ENCODE measurements at regions not wholly inside any gene's neighbourhood (a gene's known extent, or its start where the extent isn't known, plus 50 kb on each side); places are given as distances from the start of the nearest gene placed in this dataset.

GRCh38 chr11:122031813-122032212 lies 84.2 kb downstream of the BLID start:
- ChIA-PET POLR2A (no interaction called here), CTCF (ENCODE audit: low intra/inter-chr PET ratio, low total read pairs) (no interaction called here)
- no peaks in the 10 kb centered on the region for H4K20me1 ChIP-seq (ENCODE audit: insufficient read depth, low read length)
- H3K9ac ChIP-seq (ENCODE audit: insufficient read depth, low read depth, low read length) = no peak overlapping the region
- no peak overlapping the region for H3K4me3 ChIP-seq (replicated peaks in 1 of 3; ENCODE audit: insufficient read depth in 1 of 3, low read depth in 2 of 3, low read length in 3 of 3)
- no peaks in the 10 kb centered on the region for H3K9me3 ChIP-seq (ENCODE audit: low read length)
- in situ Hi-C loops (cut with HindIII; ENCODE audit: extremely low pct_ligation_motif_present, low pct_unique_long_range_greater_than_20kb) (no loop called here), intact Hi-C loops (cut with micrococcal nuclease; ENCODE audit: unreplicated experiment) (no loop called here)
- 0% methylated on average over 1 of the region's 1 CpG for WGBS (ENCODE audit: low lambda C conversion rate)
- DNase-seq (ENCODE audit: low spot score) (no peak), ATAC-seq (no peak), FAIRE-seq (no peak)
- H3K36me3 ChIP-seq (replicated peaks in 1 of 2; ENCODE audit: control insufficient read depth in 1 of 2, insufficient read depth in 2 of 2, low read length in 2 of 2) = no peaks in the 10 kb centered on the region
- H3K79me2 ChIP-seq (ENCODE audit: insufficient read depth, low read length) = no peaks in the 10 kb centered on the region
- no peaks in the 10 kb centered on the region for H3K4me1 ChIP-seq (ENCODE audit: insufficient read depth, low read length)
- H2AFZ ChIP-seq (ENCODE audit: low read length) = no peak overlapping the region
- H3K27me3 ChIP-seq (ENCODE audit: control insufficient read depth in 1 of 2, insufficient read depth in 2 of 2, low read length in 2 of 2) = no peaks in the 10 kb centered on the region
- no peak overlapping the region for H3K4me2 ChIP-seq (ENCODE audit: low read depth, low read length)
- H3K27ac ChIP-seq (ENCODE audit: extremely low read length, insufficient read depth, low read length) = no peak overlapping the region
- TF ChIP-seq ZNF160 (CRISPR knock-in tag; IDR thresholded peaks at IDR 0.05) (no peak), ZSCAN25 (CRISPR knock-in tag; IDR thresholded peaks at IDR 0.05) (no peak), HNF1A (IDR thresholded peaks at IDR 0.05; ENCODE audit: low read depth) (no peak), HNF1A (CRISPR knock-in tag; IDR thresholded peaks at IDR 0.05; ENCODE audit: borderline replicate concordance) (no peak), RARG (CRISPR knock-in tag; IDR thresholded peaks at IDR 0.05; ENCODE audit: low read depth) (no peak), PREB (CRISPR knock-in tag; IDR thresholded peaks at IDR 0.05) (no peak), SIX1 (CRISPR knock-in tag; IDR thresholded peaks at IDR 0.05; ENCODE audit: borderline replicate concordance) (no peak), ZHX1 (CRISPR knock-in tag; IDR thresholded peaks at IDR 0.05; ENCODE audit: low read depth) (no peak), ZNF552 (CRISPR knock-in tag; IDR thresholded peaks at IDR 0.05; ENCODE audit: borderline replicate concordance) (no peak), NFKBIZ (CRISPR knock-in tag; IDR thresholded peaks at IDR 0.05) (no peak), NR2F6 (IDR thresholded peaks at IDR 0.05) (no peak), NR2F6 (CRISPR knock-in tag; IDR thresholded peaks at IDR 0.05) (no peak), SMAD3 (CRISPR knock-in tag; IDR thresholded peaks at IDR 0.05) (no peak)
- no TSS peak for BruUV-seq (replicated peaks)

Measured in HepG2 (cell line).